ENCODE measurements at regions not wholly inside any gene's neighbourhood (a gene's known extent, or its start where the extent isn't known, plus 50 kb on each side); places are given as distances from the start of the nearest gene placed in this dataset.

DNA sequence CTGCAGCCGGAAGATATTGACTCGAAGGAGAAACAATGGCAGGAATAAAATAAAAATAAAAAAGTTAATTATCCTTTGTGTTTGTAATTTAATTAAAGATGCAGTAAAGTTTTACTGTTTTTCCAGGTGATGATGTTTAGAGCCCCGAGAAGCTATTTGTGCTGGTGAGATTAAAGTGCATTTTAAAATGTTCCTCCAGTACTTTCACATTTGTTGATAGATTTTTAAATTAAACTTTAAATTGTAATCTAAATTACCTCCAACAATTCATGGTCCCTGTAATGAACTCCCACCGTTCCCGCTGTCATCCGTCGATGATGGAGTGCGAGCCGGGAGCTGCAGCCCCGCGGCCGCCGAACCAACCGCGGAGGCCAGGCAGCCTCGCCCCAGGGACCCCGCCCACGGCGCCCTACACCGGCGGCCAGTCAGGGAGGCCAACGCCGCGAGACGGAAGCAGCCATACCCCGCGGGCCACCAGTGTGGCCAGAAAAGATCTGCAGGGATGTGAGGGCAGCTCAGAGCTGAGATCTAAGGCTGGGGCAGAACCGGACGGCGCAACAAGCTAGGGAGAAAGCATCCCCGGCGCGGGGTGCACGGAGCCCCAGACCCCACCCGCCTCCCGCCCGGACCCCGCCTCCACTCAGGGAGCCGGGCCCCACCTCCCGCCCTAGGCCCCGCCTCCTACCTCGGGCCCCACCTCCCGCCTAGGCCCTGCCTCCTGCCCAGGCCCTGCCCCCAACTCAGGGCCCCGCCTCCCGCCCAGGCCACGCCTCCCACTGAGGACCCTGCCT is 104.0 kb downstream of the FAM53A start:
- no peak for TF ChIP-seq EP300 (IDR thresholded peaks at IDR 0.05)
- TF ChIP-seq, protein P1, sequence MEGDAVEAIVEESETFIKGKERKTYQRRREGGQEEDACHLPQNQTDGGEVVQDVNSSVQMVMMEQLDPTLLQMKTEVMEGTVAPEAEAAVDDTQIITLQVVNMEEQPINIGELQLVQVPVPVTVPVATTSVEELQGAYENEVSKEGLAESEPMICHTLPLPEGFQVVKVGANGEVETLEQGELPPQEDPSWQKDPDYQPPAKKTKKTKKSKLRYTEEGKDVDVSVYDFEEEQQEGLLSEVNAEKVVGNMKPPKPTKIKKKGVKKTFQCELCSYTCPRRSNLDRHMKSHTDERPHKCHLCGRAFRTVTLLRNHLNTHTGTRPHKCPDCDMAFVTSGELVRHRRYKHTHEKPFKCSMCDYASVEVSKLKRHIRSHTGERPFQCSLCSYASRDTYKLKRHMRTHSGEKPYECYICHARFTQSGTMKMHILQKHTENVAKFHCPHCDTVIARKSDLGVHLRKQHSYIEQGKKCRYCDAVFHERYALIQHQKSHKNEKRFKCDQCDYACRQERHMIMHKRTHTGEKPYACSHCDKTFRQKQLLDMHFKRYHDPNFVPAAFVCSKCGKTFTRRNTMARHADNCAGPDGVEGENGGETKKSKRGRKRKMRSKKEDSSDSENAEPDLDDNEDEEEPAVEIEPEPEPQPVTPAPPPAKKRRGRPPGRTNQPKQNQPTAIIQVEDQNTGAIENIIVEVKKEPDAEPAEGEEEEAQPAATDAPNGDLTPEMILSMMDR (IDR thresholded peaks at IDR 0.05), result no peak

Data from A549 (cell line).